GM21576 (cell line): ENCODE measurements at regions not wholly inside any gene's neighbourhood (a gene's known extent, or its start where the extent isn't known, plus 50 kb on each side); places are given as distances from the start of the nearest gene placed in this dataset.
A peak's percentile ranks its signal among the peaks of the same experiment; 100 is the strongest.

Experiments used
- ATAC-seq: cut with Tn5 transposase; IDR thresholded peaks from one replicate; pipeline ENCODE4 v1.9.1; 2021; ENCODE audit warnings: mild to moderate bottlenecking, moderate library complexity; ENCODE audit not compliant: unreplicated experiment

DNA sequence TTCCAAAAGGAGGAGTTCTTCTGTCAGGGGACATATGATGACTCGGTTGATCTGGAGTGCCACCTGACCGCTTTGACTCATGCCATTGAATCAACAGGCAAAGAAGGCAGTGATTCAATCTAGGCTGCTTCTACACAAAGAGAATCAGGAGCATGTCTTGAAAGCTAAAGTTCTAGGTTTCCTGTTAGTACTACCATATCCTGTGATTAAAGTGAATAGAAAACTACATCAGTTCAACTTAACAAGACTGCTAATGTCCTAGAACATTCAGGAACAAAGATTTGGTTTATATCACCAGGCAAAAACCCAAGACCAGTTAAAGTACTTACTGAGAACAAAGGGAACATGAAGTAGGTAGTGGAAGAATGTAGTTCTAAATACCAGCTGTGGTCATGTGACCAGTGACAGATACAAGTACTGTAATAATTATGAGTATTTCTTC, 216.8 kb upstream of the SGK1 start:
- no peak for ATAC-seq

DNA sequence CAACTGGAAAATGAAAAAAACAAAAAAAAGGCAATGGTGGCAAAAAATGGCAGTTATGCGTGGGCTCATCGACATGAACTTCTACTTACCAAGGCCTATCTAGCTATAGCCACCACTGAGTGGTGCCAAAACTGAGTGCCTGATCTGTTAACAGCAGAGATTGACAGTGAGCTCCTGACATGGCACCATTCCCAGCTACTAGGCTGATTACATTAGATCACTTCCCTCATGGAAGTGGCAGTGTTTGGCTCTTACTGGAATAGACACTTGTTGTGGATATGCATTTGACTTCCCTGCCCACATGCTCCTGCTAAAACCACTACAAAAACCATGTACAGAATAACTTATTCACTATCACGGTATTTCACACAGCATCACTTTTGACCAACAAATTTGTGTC, 216.1 kb upstream of the SGK1 start:
- ATAC-seq = no peak

DNA sequence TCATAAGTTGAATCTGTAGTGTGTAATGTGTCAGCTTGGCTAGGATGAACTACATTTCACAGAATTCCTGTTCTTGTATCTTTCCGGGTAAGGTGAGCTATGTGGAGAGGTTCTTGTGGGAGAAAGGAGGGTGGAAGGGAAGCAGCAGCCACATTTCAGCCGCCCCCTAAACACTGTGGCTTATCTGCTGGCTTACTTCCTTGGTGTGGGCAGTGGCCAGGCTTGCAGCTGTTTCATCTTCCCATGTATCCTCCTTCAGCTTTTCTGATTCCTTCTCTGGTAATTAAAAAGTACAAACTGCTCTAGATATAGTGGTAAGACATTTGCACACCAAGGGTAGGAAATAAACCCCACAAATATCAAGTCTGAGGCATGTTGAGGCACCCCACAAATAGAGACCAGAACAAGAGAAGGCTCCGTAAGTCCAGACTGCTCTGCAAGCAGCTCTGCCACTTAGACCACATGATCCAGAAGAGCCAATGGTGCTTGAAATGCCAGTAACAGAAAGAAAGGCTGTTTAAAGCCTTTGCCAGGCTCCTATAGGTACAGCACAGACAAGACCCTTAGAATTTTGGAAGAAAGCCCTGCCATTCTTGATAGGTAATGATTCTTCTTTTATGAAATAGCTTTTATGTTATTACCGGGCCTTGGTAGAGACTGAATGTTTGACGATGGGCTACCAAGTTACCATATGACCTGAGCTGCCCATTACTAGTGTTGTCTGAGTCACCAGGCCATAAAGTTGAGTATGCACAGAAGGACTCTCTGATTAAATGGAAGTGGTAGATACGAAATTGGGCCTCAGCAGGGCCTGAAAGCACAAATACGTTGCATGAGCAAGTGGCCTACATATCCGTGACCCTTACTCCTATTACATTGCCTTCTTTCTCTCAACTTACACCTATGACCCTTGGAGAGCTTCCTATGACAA, 215.0 kb upstream of the SGK1 start:
- ATAC-seq = no peak

DNA sequence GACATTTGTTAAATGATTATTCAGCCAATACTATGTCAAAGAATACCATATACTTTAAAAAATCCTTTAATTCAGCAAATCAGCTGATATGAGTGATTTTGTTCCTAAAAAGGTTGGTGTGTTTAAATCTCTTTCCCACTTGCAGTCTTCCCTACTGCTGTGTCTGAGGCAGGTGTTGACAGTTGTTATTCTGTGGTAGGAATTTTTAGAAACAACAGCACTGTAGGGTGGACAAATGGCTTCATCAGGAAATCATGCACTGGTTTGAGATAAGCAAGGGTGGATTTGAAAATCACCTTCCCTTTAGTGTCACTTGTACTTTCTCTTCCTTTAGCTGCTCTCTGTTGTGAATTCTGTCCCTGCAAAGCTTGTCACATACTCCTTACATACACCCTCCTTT, 213.7 kb upstream of the SGK1 start:
- no peak for ATAC-seq

DNA sequence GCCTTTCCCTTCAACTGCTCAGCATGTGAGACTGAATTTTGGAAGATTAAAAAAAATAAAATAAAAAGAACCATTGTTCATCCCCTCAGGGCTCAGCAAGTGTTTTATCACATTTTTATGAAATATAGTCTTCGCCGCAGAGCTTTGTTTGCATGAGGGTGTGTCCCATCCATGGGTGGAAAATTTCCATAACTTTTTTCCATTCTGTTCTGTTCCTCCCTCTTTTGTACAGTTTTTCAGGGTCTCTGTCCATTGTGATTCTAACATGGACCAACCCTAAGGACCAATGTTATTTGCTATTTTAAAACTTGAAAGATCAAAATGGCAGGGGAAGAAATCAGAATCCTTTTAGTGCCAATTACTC, 213.3 kb upstream of the SGK1 start:
- ATAC-seq = no peak

DNA sequence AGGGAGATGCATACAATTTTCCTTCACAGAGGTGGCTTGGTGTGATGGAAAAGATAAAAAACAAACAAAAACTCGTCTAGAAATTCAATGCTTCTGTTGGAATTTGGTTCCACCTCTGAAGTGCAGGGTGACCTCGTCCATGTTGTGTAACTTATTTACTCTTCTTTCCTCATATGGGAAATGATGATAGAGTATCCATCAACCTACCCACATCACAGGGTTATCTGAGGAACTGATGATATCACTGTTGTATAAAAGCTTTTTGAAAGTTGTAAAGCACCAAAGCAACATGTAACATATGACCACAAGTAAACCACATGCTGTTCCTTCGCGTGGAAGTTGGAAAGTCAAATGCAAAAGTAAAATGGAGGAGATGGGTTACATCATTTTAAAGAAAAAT, 212.0 kb upstream of the SGK1 start:
- ATAC-seq = no peak

DNA sequence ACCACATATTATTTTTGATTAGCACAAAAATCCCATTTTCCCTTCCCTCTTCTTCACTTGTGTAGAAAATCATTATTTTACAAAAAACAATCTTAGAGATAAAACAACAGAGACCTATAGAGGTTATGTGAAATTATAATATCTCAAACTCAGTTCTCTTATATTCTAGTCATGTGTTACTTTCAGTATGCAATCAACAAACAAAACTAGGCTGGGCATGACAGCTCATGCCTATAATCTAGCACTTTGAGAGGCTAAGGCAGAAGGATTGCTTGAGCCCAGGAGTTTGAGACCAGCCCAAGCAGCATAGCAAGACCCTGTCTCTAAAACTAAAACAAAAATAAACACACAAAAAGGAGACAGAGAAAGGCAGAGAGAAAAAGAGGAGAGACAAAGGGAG, 211.4 kb upstream of the SGK1 start:
- no peak for ATAC-seq

DNA sequence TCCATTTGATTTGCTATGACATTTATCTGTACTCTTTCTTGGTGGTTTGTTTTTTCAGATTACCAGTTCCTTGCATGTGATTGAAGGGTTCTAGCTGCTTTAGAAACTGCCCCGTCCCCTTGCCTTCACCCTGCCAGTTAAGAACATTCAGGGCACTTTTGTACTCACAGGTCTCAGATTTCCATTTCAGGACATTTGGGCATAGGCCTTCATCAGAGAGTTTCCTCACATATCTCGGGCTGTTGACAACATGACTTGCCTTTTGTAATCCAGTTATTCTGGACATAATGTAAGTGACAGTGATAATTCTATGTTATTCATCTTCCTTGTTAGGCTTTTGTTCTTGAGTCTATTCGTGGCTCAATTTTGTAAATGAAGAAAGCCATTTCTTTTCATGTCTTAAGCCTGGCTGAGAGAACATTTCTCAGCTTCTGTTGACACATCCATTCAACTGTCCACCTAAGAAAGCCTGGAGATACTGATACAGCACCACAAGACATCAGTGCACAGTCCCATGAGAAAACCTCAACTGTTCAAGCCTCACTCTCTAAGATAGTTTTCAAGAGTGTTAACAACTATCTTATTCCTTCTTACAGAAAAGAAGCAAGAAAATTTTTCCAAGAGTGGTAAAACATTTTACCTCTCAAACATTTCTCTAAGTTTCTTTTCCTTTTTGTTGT, 209.3 kb upstream of the SGK1 start:
- ATAC-seq = no peak

DNA sequence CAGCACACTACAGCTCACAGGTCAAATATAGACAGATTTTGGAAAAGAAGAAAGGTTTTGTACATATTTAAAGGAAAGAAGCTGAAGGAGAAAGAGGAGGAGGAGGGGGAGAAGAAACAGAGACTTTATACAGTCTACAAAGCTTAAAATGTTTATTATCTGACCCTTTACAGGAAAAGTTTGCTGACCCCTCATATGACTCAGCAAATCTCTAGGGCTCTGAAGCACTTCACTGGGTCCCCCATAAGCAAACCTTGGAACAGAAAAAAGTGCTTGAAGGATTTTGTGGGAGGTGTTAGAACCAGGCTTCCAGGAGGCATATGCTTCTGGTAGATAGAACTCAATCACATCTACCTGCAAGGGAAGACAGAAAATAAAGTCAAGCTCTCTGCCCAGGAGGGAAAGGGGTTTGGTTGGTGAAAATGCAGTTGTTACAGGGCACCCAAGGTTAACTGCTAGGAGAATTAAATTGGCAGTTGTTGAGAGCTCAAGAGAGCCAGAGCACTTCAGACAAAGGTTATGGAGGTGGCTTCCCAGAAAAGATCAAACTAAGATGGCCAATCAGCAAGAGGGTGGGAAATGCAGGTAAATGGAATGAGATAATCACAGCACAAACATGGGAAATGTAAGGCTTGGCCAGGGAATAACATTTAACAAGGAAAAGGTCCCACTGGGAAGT, 207.4 kb upstream of the SGK1 start:
- no peak for ATAC-seq

DNA sequence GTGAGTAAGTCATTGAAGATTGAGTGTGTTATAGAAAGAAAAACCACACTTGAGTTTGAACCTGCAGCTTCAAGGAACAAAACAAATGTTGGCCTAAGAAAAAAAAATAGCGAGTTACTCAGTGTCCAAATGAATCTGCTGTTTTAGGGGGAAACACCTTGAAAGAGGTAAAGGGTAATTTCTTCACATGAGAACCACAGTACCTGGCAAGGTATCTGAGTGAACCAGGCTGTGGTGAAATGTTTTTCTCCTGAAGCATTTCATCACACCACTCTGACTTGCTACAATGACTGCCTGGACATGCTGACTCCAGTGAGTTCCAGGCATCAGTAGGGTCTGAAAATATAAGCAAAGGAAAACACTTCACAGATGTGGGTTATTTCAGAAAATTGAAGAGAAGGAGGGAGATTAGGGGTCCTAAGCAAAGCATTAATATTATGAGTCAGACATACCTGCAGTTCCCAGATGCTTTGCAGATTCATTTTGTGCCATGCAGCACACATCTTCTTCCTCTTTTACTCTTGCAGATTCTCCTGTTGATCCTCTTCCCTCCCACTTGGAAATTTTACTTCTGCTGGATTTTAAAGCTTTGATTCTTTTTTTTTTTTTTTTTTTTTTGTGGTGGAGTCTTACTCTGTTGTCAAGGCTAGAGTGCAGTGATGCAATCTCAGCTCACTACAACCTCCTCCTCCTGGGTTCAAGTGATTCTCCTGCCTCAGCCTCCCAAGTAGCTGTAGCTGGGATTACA, 206.2 kb upstream of the SGK1 start:
- no peak for ATAC-seq

DNA sequence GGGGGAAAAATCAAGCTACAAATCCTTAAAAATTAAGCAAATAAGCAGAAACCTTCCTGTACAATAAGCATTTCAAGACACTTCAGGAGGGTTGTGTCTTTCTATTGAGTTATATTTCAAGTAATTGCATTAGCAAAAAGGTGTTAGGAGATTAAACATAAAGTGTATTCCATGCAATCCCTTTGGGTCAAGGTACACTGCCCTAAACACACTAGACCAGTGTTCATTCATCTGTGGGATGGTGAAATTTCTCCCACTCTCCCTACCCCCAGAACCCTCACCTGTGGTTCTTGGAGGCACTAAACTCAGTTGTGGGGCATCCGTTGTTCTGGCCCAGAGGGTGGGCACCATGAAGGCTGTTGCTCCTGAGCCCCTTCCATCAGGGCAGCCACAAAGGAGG, 205.1 kb upstream of the SGK1 start:
- ATAC-seq = no peak

DNA sequence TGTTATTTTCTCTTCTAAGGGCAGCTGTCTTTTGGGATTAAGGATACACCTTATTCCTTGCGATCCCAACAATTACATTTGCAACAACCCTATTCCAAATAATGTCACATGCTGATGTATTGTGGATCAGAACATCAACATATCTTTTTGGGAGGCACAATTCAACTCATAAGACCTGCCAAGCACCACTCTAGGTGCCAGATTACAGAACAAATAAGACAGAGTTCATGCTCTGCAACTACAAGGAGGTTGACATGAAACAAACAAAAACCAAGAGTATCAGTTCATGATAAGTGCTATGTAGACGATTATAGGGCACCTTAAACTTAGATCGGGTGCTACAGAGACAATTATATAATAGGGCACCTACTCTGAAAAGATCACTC, 203.2 kb upstream of the SGK1 start:
- ATAC-seq = no peak

DNA sequence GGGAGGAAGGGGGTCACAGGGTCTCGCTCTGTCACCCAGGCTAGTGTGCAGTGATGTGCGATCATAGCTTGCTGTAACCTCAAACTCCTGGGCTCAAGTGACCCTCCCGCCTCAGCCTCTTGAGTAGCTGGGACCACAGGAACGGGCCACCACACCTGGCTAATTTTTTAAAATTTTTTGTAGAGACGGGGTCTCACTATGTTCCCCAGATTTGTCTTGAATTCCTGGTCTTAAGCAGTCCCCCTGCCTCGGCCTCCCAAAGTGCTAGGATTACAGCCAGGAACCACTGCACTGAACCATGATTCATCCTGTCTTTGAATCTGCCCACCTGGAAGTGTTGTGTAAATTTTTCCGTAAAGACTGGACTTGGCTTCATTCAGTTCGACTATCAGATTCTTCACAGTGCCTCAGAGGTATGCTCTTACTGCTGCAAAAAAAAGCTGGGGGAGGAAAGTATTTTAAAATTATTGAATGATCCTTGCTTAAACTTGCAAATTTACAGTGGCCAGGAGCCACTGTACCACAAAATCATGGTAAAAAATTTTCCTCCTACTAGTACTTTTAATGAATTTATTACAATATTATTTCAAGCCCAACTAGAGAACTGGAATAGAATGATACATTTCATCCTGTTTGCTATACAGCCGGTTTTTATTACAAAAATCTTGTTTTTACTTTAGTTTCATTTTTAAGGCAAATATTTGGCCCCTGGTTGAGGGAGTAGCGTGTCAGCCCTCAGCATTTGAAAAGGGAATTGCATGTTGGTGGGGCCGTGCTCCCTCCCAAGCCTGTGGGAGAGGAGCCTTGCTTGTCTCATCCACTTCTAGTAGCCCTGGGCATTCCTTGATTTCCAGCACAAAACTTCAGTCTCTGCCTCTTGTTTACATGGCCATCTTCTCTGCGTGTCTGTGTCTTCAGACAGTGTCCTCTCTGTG, 202.5 kb upstream of the SGK1 start:
- no peak for ATAC-seq

DNA sequence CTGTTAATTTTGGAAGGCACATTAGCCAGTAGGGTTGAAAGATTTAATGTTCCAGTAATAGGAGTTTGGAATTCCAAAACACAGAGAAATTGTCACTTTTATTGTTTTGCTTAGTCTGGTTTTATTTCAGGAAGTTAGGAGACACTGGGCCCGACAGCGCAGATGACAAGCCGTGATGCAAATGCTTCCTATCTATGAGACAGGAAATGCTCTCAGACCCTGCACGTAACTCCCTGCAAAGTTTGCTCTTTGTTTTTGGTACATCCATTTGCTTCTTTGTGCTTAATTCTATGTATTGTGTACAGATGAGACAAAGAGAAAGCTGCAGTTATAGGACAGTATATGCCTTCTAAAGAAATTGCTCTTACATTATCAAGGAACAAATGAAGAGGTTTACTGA, 201.6 kb upstream of the SGK1 start:
- peak; percentile 88 for ATAC-seq

DNA sequence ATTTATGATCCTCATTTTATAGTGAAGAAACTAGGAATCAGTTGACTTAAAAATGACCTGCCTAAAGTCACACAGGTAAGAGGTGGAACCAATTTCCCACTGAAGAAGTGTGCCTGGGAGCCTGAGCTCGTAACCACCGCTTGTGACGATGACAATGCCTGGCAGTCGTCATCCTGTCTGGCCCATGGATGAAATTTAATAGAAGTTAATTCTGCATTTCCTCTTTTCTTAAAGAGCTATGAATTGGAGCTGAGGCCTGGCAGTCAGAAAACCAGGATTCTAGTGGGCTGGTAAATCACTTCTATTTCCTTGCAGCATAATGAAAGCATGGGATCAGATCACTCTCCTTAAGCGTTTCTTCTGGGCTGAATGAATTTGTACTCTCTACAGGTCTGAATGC, 200.0 kb upstream of the SGK1 start:
- ATAC-seq = no peak

DNA sequence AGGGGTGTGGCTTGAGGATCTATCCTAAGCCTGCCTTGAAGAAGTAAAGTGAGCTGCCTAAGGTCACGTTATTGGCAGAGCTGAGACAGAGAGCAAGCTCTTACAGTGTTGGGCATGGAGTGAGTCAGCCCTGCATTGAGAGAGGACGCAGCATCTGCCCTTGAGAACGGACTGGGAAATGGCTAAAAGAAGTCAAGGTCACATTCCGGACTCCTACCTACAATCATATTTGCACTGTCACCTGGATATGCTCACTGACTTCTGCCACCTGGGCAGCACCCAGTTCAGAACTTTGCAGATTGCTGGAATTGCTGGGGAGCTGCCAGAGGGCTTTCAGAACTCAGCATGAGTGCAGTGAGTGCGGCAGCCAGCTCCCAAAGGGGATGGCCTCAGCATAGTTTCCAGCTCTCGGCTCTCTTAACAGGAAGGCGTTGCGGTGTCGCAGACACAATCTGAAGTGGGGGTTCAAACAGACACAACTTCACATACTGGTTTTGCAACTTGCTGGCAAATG, 199.3 kb upstream of the SGK1 start:
- no peak for ATAC-seq

DNA sequence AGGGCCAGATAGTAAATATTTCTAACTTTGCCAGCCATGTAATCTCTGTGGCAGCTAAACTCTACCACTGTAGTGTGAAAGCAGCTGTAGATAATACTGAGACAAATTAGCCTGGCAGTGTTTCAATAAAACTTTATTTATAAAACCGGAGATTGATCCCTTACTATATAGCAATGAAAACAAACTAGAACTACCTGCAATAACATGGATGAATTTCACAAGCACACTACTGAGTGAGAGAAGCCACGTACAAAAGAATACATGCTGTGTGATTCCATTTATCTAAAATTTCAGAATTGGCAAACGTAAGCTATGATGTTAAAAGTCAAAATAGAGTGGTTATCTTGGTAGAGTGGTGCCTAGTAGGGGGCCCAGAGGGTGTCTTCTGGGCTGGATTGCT, 198.7 kb upstream of the SGK1 start:
- no peak for ATAC-seq

DNA sequence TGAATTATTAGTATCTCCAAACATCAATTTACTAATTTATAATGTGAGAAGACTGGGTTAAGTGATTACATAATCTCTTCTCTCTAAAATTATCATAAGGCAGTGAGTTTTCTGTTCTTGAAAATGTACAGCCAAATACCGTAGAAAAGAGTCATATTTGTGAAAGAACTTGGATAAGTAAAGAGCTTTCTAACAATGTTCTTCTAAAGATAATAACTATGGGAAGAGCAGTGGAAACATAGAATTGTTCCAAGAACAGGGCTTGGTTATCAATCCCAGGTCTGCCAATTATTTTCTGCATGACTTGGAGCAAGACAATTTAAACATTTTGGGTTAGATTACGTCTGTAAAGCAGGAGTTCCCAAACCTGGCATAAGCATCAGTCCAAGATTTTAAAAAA, 198.1 kb upstream of the SGK1 start:
- ATAC-seq = no peak

DNA sequence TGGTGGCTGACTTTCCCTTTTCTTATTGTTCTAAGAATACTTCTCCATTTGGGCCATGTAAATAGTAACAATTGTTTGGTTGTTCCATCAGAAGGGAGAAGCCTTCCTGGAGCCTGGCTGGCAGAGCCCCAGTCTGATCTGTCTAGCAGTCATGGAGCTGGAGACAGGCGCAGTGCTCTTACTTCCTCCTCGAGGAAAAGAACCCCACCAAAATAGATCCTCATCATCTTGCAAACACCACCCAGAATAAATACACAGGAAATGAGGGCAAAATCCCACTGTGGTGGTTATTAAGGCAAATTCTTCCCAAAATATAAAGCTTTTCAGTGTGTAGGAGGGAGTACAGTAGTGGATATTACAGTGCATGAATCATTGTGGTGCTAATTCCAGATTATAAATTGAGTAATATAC, 195.1 kb upstream of the SGK1 start:
- no peak for ATAC-seq
